Trophoblast cell (in vitro differentiated cells and primary cell): ENCODE measurements at regions not wholly inside any gene's neighbourhood (a gene's known extent, or its start where the extent isn't known, plus 50 kb on each side); places are given as distances from the start of the nearest gene placed in this dataset.
"Not testable (repeated sequence)": the region's sequence is repeated elsewhere in the genome, so short reads cannot be mapped to it uniquely, and the experiment has no call there.

Source experiments
- DNase-seq, 2 donors: peaks; one replicate each; pipeline ENCODE4 v3.0.0-alpha.2; 2016
- H2AFZ ChIP-seq: 2 replicates; pipeline ENCODE4 v1.6.1; 2013; ENCODE audit warnings: low read length, moderate library complexity, mild to moderate bottlenecking; ENCODE audit not compliant: insufficient read depth, poor library complexity
- H2AK5ac ChIP-seq: 2 replicates; pipeline ENCODE4 v1.6.1; 2013; ENCODE audit warnings: mild to moderate bottlenecking, low read length
- H2BK120ac ChIP-seq: 2 replicates; pipeline ENCODE4 v1.6.1; 2013; ENCODE audit warnings: low read length, mild to moderate bottlenecking, moderate library complexity; ENCODE audit not compliant: insufficient read depth, poor library complexity
- H2BK12ac ChIP-seq: 2 replicates; pipeline ENCODE4 v1.6.1; 2013; ENCODE audit warnings: mild to moderate bottlenecking, low read length, moderate library complexity
- H2BK5ac ChIP-seq: 2 replicates; pipeline ENCODE4 v1.6.1; 2013; ENCODE audit warnings: low read length, low read depth, moderate library complexity, mild to moderate bottlenecking; ENCODE audit not compliant: poor library complexity
- H3K14ac ChIP-seq: 2 replicates; pipeline ENCODE4 v1.6.1; 2013; ENCODE audit warnings: mild to moderate bottlenecking, low read length
- H3K18ac ChIP-seq: 2 replicates; pipeline ENCODE4 v1.6.1; 2013; ENCODE audit warnings: mild to moderate bottlenecking, low read length
- H3K23ac ChIP-seq: 2 replicates; pipeline ENCODE4 v1.6.1; 2013; ENCODE audit warnings: low read length
- H3K27ac ChIP-seq: 2 replicates; pipeline ENCODE4 v1.5.1; 2013; ENCODE audit warnings: low read depth, mild to moderate bottlenecking, inconsistent platforms, low read length, moderate library complexity
- H3K27me3 ChIP-seq: 2 replicates; pipeline ENCODE4 v1.6.1; 2013; ENCODE audit warnings: inconsistent platforms, mild to moderate bottlenecking, low read length, moderate library complexity; ENCODE audit not compliant: insufficient read depth
- H3K36me3 ChIP-seq, 2 experiments: 1 replicate in 1 of 2; 2 replicates in 1 of 2; pipeline ENCODE4 v1.6.1; 2013; ENCODE audit warnings: low read length in 2 of 2, mild to moderate bottlenecking in 2 of 2, moderate library complexity in 1 of 2; ENCODE audit not compliant: insufficient read depth in 2 of 2, control insufficient read depth in 1 of 2
- H3K4ac ChIP-seq: 2 replicates; pipeline ENCODE4 v1.6.1; 2013; ENCODE audit warnings: low read depth, mild to moderate bottlenecking, low read length, moderate library complexity
- H3K4me1 ChIP-seq, 2 experiments: 1 replicate in 1 of 2; 2 replicates in 1 of 2; pipeline ENCODE4 v1.6.1; 2013; ENCODE audit warnings: low read length in 2 of 2, mild to moderate bottlenecking in 2 of 2, moderate library complexity in 1 of 2; ENCODE audit not compliant: insufficient read depth in 2 of 2, control insufficient read depth in 1 of 2
- H3K4me2 ChIP-seq: 2 replicates; pipeline ENCODE4 v1.6.1; 2013; ENCODE audit warnings: inconsistent platforms, mild to moderate bottlenecking, low read length, moderate library complexity
- H3K4me3 ChIP-seq: 2 replicates; pipeline ENCODE4 v1.5.1; 2013; ENCODE audit warnings: mild to moderate bottlenecking, low read depth, low read length, inconsistent platforms
- H3K79me1 ChIP-seq: one replicate; pipeline ENCODE4 v1.6.1; 2013; ENCODE audit warnings: low read length
- H3K79me2 ChIP-seq: 2 replicates; pipeline ENCODE4 v1.6.1; 2013; ENCODE audit warnings: low read length, mild to moderate bottlenecking; ENCODE audit not compliant: control insufficient read depth, insufficient read depth, poor library complexity
- H3K9ac ChIP-seq: 2 replicates; pipeline ENCODE4 v1.6.1; 2013; ENCODE audit warnings: mild to moderate bottlenecking, low read length
- H3K9me3 ChIP-seq: 2 replicates; pipeline ENCODE4 v1.6.1; 2013; ENCODE audit warnings: low read depth, mild to moderate bottlenecking, control low read depth, inconsistent platforms, low read length; ENCODE audit not compliant: insufficient read depth
- H4K12ac ChIP-seq: 2 replicates; pipeline ENCODE4 v1.6.1; 2013; ENCODE audit warnings: low read depth, mild to moderate bottlenecking, low read length, moderate library complexity
- H4K8ac ChIP-seq: 2 replicates; pipeline ENCODE4 v1.6.1; 2013; ENCODE audit warnings: low read depth, mild to moderate bottlenecking, low read length, moderate library complexity
- H4K91ac ChIP-seq: one replicate; pipeline ENCODE4 v1.6.1; 2013; ENCODE audit warnings: low read depth, mild to moderate bottlenecking, low read length, moderate library complexity
- WGBS: extraction: QIAGEN DNeasy Blood & Tissue Kit; methylation state at CpG from one replicate; pipeline ENCODE4 v1.1.7; 2013; ENCODE audit warnings: missing lambda C conversion rate; ENCODE audit not compliant: insufficient read length, insufficient coverage; ENCODE audit errors: extremely low coverage; 5-methylcytosine and 5-hydroxymethylcytosine counted together

DNA sequence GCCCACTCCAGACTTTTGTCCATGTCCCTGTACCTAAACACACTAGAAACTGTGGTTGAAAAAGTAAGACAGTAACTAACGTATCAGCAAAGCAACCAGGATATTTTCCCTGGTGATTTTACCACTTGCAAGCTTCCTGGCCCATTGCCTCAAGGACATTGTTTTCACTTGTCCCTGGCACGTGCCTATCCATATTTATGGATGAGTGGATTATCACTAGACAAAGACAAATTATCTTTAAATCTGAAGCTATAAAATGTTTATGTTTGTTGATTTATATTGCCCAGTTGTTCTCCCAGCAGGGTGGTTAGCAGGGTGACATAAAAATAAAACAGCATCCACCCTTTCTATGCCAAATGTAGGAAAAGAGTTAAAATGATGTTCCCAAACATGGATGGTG, 93.2 kb upstream of the STEAP1 start:
- no peak overlapping the region for H2BK5ac ChIP-seq
- no peak overlapping the region for H4K91ac ChIP-seq
- H3K36me3 ChIP-seq, result no peaks in the 10 kb centered on the region
- no peak overlapping the region for H3K18ac ChIP-seq
- H2BK12ac ChIP-seq, result no peak overlapping the region
- no peaks in the 10 kb centered on the region for H3K79me2 ChIP-seq
- no CpG with 5 or more reads among the region's 2 CpGs for WGBS
- no peak overlapping the region for H3K27ac ChIP-seq
- no peak overlapping the region for H3K4me2 ChIP-seq
- H3K23ac ChIP-seq, result no peak overlapping the region
- no peak overlapping the region for H4K12ac ChIP-seq
- no peaks in the 10 kb centered on the region for H3K4me1 ChIP-seq
- no peaks in the 10 kb centered on the region for H3K9me3 ChIP-seq
- H4K8ac ChIP-seq, result no peak overlapping the region
- no peak overlapping the region for H2BK120ac ChIP-seq
- no peaks in the 10 kb centered on the region for H3K79me1 ChIP-seq
- no peak overlapping the region for H3K14ac ChIP-seq
- H3K9ac ChIP-seq, result no peak overlapping the region
- no peak overlapping the region for H3K4me3 ChIP-seq
- no peak overlapping the region for H2AK5ac ChIP-seq
- H3K27me3 ChIP-seq, result no peaks in the 10 kb centered on the region
- H2AFZ ChIP-seq, result no peak overlapping the region
- H3K4ac ChIP-seq, result no peak overlapping the region
- DNase-seq, result no peak

DNA sequence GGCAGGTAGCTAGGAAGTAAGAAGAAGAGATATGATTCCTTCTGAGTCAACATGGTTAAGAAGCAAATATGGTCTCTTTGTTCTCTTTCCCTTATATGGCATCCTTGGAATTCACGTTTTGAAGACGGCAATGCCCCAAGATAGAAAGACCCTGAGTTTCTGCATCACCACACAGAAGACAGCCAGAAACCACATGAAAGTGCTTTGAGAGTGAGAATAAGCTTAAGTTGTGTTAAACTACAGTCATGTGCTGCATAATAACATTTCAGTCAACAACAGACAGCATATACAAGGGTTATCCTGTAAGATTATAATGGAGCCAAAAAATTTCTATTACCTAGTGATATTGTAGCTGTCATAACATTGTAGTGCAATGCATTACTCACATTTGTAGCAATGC, 89.9 kb upstream of the STEAP1 start:
- no peak overlapping the region for H4K8ac ChIP-seq
- no peak overlapping the region for H3K4ac ChIP-seq
- H3K4me3 ChIP-seq, result no peak overlapping the region
- DNase-seq, result no peak
- no peak overlapping the region for H3K23ac ChIP-seq
- no peaks in the 10 kb centered on the region for H3K27me3 ChIP-seq
- H4K12ac ChIP-seq, result no peak overlapping the region
- no peak overlapping the region for H2AFZ ChIP-seq
- no CpG with 5 or more reads among the region's 2 CpGs for WGBS
- H3K14ac ChIP-seq, result no peak overlapping the region
- H3K27ac ChIP-seq, result no peak overlapping the region
- no peaks in the 10 kb centered on the region for H3K9me3 ChIP-seq
- H3K4me2 ChIP-seq, result no peak overlapping the region
- H2BK120ac ChIP-seq, result no peak overlapping the region
- no peak overlapping the region for H2BK5ac ChIP-seq
- no peak overlapping the region for H3K18ac ChIP-seq
- H4K91ac ChIP-seq, result no peak overlapping the region
- H3K4me1 ChIP-seq, result no peaks in the 10 kb centered on the region
- no peaks in the 10 kb centered on the region for H3K79me2 ChIP-seq
- no peaks in the 10 kb centered on the region for H3K79me1 ChIP-seq
- no peak overlapping the region for H3K9ac ChIP-seq
- H3K36me3 ChIP-seq, result no peaks in the 10 kb centered on the region
- no peak overlapping the region for H2BK12ac ChIP-seq
- H2AK5ac ChIP-seq, result no peak overlapping the region

- Histone ChIP-seq H3K4me1 (no peaks in the 10 kb centered on the region), H3K9me3 (no peaks in the 10 kb centered on the region), H3K4me2 (no peak overlapping the region), H2BK12ac (no peak overlapping the region), H3K27ac (no peak overlapping the region), H2AFZ (no peak overlapping the region), H4K12ac (no peak overlapping the region), H3K4ac (no peak overlapping the region), H3K14ac (no peak overlapping the region), H3K36me3 (no peaks in the 10 kb centered on the region), H4K8ac (no peak overlapping the region), H3K79me2 (no peaks in the 10 kb centered on the region), H2BK5ac (no peak overlapping the region), H3K79me1 (no peaks in the 10 kb centered on the region), H2AK5ac (no peak overlapping the region), H3K23ac (no peak overlapping the region), H3K4me3 (no peak overlapping the region), H3K27me3 (no peaks in the 10 kb centered on the region), H4K91ac (no peak overlapping the region), H2BK120ac (no peak overlapping the region), H3K9ac (no peak overlapping the region), H3K18ac (no peak overlapping the region)
- no peak for DNase-seq
- no CpG with 5 or more reads among the region's 5 CpGs for WGBS
These were observed 87.1 kb upstream of the STEAP1 start for GRCh38 chr7:90067171-90067570.

- H2BK12ac ChIP-seq, H3K79me1 ChIP-seq, H3K27ac ChIP-seq, DNase-seq, H2AK5ac ChIP-seq, H3K27me3 ChIP-seq, H3K23ac ChIP-seq, H3K18ac ChIP-seq, H3K4me2 ChIP-seq, H3K4me3 ChIP-seq, H4K91ac ChIP-seq, H3K9me3 ChIP-seq, H2AFZ ChIP-seq, H2BK5ac ChIP-seq, H4K12ac ChIP-seq, H3K79me2 ChIP-seq, H3K36me3 ChIP-seq, H3K9ac ChIP-seq, H3K4me1 ChIP-seq, H4K8ac ChIP-seq, H3K14ac ChIP-seq, H3K4ac ChIP-seq, H2BK120ac ChIP-seq: not testable (repeated sequence)
- no CpG with 5 or more reads among the region's 4 CpGs for WGBS
These were observed 84.0 kb upstream of the STEAP1 start for GRCh38 chr7:90070238-90070637.
